GM18867 (cell line): ENCODE measurements at regions not wholly inside any gene's neighbourhood (a gene's known extent, or its start where the extent isn't known, plus 50 kb on each side); places are given as distances from the start of the nearest gene placed in this dataset.
A peak's percentile ranks its signal among the peaks of the same experiment; 100 is the strongest.
"Not testable (repeated sequence)": the region's sequence is repeated elsewhere in the genome, so short reads cannot be mapped to it uniquely, and the experiment has no call there.

ENCODE experiments used
- ATAC-seq: cut with Tn5 transposase; IDR thresholded peaks from one replicate; pipeline ENCODE4 v1.9.1; 2021; ENCODE audit warnings: mild to moderate bottlenecking, moderate library complexity; ENCODE audit not compliant: unreplicated experiment

DNA sequence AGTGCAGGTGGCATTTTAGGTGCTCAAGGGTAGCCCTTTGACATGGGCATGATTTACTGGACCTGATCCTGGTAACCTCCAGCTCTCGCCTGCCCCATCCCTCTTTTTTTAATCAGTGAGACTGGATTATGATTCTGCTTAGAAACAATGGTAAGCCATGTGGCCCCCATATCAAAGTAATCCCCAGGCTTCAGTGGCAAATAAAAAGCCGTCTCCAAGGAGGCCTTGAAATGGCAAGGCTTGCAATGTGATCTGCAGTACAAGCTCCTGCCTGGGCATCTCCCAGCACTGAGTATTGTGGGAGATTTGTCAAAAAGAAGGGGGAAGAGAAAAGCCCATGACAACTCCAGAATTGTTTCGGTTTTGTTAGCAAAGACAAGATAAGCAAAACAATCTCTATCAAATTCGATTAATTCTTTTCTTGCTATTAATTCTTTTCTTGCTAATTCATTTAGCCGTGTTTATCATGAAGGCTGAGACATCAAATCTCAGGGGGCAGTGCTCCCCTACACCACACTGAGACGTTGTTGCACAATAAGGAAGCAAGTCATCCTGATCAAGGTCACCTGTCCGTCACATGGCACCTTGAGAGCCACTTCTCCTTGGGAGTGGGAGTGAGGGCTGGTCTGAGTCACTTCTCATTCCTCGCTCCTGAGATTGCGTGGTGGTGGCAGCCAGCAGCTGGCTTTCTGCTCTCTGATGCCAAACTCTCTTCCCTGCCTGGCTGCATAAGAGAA is 312.7 kb upstream of the GATB start:
- ATAC-seq: no peak

DNA sequence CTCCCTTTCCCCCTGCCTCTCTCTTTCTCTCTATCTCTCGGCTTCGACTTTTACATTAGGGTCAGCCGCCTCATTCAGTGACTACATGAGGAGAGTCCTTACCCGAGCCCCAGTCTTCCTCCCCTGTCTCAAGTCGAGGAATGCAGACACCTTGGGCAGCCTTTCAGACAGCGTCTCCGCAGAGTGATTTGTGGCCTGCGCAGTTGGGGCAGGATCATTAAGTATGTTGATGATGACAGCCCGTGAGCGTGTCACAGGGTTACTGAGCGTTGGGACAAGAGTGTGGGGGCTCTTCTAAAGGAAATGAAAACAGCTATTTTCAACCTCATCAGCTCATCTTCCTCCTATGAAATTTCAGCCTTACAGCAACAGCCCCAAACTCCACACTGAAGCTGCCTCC is 312.1 kb upstream of the GATB start:
- ATAC-seq: no peak

DNA sequence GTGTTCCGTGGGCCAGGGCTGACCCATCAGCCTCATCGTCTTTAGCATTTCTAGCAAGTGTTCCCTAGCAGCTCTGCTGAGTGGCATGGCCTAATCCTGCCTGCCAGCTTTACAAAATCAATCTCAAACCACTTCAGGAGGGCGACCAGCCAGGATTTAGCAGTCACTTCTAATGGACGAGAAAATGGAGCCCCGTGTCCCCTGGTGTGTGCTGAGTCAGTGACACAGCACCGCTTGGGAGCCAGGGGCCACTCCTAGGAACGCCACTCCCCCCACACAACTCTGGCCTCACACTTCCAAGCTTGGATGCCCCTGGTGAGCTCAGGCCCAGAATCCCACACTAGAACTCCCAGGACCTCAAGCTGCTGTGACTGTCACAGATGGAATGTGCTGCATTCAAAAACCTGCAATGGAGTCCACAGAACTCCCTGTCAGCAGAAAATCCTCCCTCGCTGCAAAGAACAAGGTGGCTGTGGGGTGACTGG is 311.2 kb upstream of the GATB start:
- no peak for ATAC-seq

DNA sequence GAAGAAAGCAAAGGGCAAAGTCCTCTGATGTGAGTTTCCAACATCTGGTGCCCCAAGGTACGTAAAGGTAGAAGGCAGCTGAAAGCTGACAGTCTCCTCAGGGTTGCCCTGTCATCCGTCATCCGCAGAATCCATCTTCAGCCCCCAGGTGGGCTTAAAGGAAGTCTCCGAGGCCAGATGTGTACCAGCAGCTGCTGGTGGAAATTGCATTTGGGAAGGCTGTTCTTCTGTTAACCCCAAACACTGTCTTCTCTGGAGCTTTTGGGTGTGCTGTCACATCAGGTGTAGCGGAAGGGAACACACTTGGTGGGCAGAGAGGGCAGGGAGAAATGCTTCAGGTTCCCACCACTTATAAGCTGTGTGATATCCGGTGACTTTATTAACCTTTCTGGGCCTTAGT is 310.0 kb upstream of the GATB start:
- ATAC-seq: no peak

DNA sequence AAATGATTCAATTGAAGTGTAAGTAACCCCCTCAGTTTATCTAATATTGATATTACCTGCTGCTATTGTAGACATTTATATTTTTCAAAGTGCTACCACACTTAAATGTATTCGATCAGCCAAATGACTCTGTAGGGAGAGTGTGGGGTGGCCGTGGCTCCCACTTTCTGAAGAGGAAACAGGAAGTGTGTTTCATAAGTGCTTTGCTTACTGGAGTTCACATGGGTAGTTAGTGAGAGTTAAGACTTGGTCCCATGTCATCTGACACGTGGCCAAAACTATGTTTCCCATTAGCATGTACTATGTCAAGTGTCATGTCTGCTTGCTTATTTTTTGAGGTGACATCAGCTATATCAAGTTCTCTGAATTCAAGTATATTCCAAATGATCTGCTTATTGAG is 308.1 kb upstream of the GATB start:
- no peak for ATAC-seq

DNA sequence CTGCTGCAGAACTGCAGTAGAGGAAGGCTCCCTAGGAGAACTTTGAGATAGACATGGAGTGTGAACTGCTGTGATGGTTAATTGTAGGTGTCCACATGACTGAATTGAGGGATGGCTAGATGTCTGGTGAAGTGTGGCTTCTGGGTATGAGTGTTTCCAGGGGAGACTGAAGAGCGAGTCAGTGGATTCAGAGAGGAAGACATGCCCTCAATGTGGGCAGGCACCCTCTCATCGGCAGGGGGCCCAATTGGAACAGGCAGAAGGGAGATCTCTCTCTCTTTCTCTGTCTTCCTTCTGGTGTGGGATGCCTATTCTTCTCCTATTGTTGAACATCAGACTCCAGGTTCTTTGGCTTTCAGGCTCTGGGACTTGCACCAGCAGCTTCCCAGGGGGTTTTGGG is 304.7 kb upstream of the GATB start:
- ATAC-seq: no peak

DNA sequence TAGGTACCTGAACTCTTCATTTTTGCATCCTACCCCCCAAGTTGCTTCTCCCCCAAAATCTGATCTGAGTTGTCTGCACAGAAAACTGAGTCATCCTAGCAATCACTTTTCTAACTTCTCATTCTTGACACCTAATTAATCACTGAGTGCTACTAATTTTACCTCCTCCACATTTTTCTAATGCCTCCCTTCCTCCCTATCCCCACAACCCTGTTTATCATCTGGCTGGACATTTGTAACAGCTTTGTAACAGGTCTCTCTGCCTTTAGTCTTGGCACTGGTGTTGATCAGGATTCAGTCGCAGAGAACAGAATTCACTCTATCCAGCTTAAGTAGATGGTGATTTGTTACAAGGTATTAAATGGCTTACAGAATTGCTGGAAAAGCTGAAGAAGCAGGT is 303.9 kb upstream of the GATB start:
- no peak for ATAC-seq

DNA sequence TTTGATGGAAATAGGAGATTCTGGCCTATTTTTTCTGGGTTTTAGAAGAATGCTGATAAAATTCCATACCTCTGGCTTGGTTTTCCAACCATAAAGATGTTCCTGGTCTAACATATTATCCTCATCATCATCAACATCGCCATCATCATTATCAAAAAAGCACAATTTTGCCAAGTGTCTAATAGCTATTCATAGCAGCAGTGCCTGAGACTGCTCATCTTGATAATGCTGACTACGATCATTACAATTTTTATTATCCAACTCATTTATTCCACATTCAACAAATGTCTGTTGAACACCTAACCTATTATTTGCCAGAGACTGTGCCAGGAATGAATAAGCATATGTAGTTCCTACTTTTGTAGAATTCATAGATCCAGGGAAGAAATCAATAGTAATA is 303.5 kb upstream of the GATB start:
- ATAC-seq: no peak

DNA sequence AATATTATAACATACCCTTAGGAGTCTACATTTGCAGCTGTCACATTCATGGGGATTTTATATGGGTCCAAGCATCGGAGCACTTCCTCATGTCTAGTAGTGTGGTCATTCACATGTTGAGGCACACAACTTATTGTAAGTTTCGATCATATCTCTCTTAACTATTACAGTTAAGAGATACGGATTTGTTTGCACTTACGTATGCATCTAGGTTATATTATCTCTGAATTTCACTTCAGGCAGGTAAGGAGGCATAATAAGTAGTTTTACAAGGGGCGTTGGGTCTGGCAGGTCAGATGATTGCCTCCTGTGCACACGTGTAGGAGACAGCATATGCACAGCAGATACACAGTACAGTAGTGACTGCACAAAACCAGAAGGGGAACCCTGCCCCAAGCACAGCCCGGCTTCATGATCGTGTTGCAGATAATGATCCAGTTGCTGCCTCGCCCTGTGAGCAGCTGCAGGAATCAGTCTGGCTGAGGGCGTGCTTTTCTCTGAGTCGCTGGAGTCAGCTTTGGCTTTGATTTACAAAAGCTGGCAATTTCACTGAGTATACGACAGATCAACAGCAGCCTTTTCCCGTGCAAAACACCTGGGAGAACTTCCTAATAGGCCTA is 302.9 kb upstream of the GATB start:
- ATAC-seq: no peak

DNA sequence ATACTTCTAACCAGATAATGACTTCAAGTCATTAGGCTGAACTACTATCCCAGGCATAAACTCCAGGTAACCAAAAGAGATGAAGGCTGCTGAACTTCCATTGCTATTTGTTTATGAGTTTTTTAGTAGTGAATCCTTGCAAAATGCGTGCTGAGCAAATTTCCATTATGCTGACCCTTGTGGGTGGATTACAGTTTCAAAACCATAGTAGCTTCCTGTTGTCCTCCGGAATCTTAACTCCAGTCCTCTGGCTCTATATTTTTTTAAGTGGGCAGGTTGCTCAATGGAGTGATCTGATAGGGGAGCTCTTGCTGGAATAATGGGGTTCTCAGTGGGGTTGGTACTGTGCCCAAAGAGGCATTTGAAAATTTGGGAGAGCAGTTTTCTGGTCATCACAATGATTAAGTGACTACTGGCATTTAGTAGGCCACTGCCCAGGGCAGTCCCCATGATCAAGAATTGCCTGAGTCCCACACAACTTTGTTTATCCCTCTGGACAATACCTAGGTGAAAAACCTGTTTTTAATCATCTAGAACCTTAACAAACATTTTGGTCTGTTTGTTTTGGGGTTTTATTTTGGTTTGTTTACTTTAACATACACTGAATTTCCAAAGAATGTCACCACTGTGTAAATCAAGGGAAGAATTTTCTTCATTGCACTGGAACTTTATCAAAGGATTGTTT is 302.3 kb upstream of the GATB start:
- ATAC-seq: no peak

DNA sequence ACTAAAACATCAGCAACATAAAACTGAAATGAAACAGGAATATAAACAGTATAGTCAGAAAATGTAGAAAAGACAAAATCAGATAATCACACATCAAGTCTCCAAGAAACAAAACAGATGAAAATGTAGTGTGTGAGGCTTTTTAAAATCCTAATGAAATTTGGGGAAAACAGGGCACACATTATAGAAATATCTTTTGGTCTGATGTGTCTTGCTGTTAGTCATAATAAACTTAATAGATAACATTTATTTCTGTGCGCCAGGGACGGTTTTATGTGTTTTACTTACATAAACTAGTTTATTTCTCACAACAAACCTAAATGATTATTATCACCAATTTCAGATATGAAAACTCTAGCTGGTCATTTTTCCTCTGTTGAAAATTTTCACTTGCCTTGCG is 293.9 kb upstream of the GATB start:
- ATAC-seq: no peak

DNA sequence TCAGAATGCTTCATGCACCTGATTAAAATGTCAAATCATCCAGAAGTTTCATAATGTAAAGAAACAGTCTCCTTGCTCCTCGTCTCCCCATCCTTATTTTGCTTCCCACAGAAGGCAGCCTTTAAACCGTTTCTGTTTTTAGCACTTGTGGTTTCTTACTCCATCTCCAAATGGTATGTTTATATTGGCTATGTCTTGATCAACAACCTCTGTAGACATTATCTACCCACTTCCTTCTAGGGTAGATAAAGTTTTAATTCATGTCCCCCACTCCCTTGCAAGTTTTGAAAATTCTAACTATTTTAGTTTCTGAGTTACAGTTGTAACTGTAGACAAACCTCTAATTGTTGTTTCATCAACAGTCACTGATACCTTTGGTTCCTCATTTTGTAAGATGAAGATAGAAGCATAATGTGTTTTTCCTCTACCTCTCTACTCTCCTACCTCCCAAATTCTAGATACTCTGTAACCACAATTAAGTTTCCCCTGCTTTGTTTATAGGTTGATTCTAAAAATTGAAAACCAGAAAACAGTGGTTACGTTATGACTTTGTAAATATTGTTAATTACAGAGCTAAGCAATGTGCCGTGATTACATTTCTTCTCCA is 291.7 kb upstream of the GATB start:
- peak; percentile 40 for ATAC-seq

DNA sequence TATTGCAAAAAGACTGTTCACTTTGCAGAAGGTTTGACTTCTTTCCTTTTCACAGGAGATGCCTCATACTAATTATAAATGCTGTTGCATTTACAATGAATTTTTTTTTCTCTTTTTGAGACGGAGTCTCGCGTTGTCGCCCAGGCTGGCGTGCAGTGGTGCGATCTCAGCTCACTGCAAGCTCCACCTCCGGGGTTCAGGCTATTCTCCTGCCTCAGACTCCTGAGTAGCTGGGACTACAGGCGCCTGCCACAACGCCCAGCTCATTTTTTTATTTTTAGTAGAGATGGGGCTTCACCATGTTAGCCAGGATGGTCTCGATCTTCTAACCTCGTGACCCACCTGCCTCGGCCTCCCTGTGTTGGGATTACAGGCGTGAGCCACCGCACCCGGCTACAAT is 290.5 kb upstream of the GATB start:
- not testable (repeated sequence) for ATAC-seq

DNA sequence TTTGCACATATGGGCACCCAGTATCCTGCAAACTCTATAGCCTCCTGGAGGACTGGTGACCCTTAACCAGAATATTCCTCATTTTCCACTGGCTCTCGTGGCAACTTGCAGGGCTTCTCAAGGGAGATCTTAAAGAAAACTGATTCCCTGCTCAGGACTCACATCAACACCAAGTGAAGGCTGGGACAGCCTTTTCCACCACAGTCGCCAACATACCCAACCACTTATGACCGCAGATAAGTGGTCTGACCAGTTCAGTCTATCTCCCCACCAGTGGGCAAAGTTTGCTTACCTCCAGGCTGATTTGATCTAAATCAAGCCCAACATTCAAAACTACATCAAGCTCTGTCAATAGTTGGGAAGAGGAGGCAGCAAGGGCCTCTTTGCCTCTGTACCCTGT is 289.3 kb upstream of the GATB start:
- ATAC-seq: no peak

DNA sequence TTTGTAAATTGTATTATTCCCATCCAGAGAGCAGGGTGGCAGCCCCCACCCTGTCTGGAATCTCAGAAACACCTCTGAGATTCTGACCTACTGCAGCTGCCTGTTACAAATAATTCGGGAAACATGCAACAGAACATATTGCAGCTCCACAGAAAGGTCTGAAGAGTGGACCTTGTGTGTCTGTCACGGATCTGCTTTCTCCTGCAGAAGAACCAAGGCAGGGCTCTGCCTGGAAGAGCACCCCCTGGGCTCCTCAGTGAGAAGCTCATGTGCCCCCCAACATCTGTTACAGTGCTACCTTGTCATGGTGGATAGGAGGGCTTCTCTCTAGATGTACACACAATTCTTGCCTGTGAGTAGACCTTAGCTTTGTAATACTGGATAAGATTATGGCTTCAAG is 286.6 kb upstream of the GATB start:
- no peak for ATAC-seq

DNA sequence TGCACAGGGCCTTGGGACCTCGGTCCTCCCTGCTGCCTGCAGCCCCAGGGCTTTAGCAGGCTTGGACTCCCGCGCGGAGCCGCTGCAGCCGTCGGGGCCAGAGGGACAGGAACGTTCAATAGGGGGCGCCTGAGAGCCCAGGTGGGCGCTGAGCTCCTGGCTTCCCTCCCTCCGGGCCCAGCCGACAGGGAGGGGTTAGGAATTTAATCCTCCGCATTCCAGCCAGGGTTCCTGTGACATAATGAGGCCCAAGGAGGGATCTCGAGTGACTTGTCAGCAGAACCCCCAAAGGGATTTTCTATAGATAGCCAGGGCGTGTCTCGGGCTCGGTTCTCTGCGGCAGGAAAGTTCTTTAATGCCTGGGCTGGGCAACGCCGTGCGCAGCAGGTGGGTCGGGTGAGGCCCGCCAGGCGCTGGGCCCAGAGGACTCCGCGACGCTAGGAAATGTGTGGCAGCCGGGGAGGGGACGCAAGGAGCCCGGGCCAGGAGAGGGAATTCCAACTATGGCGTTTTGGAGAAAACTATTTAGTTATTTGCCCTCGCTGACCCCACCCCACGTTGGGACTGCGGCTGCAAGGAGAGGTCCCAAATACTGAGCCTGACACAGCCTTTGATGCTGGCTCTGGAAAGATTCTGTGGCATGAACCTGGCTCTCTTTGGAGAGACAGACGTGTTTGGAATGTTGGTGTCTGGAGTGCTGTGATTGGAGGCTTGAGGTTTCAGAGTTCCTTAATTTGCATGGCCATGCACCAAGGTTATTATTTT is 285.2 kb upstream of the GATB start:
- peak; percentile 44 for ATAC-seq

DNA sequence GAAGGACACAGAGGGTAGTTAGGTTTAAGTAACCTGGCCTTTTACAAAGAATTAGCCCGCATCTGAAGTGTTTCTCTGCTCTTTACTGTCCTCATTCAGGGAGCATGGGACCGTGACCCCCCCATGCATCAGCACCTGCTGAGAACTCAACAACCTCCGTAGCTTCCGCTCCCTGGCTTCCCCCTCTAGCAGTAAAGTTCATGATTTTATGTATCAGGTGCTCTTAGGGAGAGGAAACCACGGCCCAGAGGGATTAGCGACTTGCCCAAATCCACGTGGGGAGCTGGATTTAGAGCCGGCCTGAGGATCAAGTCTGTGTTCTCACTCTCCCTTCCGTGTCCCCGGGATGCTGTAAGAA is 284.6 kb upstream of the GATB start:
- peak; percentile 27 for ATAC-seq

DNA sequence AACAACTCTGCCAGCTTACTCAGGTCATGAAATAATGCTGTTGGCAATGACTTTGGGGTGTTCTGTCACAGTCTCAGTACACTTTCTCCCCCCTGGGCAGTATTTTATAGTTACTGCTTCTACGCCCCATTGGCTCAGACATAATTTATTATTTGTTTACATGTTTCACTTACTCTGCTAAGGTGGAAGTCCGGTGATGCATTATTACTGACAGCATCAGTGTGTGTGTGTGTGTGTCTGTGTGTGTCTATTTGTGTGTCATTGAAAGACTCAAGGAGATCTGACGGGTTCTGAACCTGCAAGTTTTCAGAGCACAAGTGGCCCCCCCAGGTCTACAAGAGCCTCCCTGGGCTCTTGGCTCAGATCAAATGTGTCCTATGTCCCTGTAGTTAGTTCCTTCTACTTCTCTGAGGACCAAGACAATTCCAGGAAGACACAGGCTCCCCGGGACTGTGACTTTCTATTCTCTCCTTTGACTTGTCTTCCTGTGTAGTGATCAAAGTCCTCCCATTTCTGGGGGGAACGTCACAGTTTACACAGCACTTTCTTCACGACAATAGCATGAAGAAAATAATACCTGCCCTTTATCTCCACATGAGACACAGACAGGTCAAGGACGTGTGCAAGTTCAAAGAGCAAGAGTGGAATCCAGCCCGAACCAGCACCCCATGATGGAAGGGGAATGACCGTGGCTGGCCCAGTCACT is 283.7 kb upstream of the GATB start:
- ATAC-seq: no peak

DNA sequence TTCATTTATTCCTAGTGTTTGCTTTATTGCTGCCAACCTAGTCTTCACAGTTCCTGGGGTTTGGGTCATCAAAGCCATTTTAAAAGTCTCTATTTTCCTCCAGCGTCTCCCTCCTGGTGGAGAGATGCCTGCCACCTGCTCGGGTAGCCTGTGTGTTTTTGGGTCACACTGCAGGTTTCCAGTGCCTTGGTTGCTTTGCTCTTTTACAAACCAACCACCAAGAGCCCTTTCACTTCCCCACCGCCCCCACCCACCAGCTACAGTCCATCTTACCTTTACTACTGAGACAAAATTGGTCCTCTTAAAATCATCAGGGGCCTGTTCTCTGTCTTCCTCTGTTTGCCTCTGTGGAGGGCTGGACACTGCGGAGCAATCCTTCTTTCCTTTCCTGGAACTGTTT is 280.5 kb upstream of the GATB start:
- ATAC-seq: no peak

DNA sequence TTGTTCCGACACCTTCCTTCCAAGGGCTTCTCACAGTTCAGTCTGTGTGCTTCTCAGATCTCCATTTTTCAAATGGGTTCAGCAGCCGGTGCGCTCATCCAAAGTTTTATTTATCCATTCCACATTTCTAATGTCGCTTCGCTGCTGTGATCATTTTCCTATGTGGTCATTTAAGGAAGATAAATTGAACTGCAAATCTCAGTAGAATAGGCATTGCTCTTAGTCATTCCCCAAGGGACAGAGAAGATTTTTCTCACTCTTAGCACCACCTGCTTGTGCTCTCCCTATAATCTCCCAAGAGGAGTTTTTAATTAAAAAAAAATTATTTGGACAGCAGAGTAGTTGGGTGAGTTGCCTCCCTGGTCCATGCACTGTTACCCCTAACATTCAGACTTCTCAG is 278.9 kb upstream of the GATB start:
- ATAC-seq: no peak
